Adrenal gland (tissue), 5 donors: ENCODE measurements at regions not wholly inside any gene's neighbourhood (a gene's known extent, or its start where the extent isn't known, plus 50 kb on each side); places are given as distances from the start of the nearest gene placed in this dataset.

Experiments
- CTCF ChIP-seq, 6 experiments: fragments of 450-650 bp in 4 of 6; fragments of 200-600 bp in 2 of 6; sonication (generic) in 1 of 6; IDR thresholded peaks; 1 replicate in 5 of 6; 2 replicates in 1 of 6; pipeline versions ENCODE4 v1.5.1 to v1.8.0; 2016 to 2021; ENCODE audit warnings: antibody characterized with exemption in 6 of 6, mild to moderate bottlenecking in 2 of 6, moderate library complexity in 1 of 6
- POLR2A ChIP-seq, 2 donors: fragments of 450-650 bp; IDR thresholded peaks; one replicate each; pipeline ENCODE4 v1.6.1; 2017; ENCODE audit warnings: antibody characterized with exemption in 2 of 2, mild to moderate bottlenecking in 2 of 2, moderate library complexity in 1 of 2
- donor health status: DM: no; HTN: no; CAD: no.

- TF ChIP-seq CTCF (IDR thresholded peaks at IDR 0.05) (no peak), POLR2A (IDR thresholded peaks at IDR 0.05) (no peak)
Observed at GRCh38 chr13:111413407-111414187, 93.2 kb downstream of the TEX29 start.
